GM18870 (cell line): ENCODE measurements at regions not wholly inside any gene's neighbourhood (a gene's known extent, or its start where the extent isn't known, plus 50 kb on each side); places are given as distances from the start of the nearest gene placed in this dataset.

Experiments used
- ATAC-seq: cut with Tn5 transposase; IDR thresholded peaks from one replicate; pipeline ENCODE4 v1.9.1; 2021; ENCODE audit warnings: moderate library complexity; ENCODE audit not compliant: unreplicated experiment

DNA sequence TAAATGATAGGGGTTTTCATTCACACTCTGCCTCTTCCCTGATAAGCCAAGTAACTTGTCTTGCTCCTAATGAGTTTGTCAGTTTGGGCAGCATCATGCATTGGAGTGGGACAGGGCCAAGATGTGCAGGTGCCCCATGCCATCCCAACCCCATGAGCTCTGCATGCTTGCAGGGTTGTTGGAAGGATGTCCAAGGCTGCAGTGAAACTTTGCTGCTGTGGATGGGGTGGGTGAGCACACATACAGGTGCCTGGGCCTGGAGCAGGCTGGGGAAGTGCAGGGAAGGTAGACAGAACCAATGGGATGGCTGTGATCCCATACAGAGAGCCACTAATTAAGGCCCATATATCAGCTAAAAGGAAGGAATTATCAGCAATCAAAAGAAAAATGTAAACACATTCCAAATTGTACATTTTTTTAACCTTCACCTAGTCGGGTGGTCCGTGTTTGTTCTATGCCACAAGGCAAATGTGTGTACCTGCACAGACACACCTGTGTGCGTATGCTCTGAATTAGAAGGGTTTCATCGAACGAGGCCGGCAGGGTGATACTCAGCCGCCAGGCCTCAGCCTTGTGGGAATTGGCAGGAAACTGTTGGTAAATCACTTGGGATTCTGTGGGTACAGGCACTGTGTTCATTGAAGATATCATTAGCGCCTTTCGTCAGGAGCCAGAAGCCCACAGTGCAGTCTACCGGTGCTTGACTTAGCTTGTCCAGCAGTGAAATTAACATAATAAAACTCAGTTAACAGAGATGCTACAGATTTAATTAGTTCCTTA lies 342.9 kb downstream of the MYCN start:
- ATAC-seq, result no peak

GRCh38 chr2:16282511-16282910 lies 342.2 kb downstream of the MYCN start:
- ATAC-seq, result no peak

- ATAC-seq, result no peak
Observed at GRCh38 chr2:16281451-16282335, 341.3 kb downstream of the MYCN start.

DNA sequence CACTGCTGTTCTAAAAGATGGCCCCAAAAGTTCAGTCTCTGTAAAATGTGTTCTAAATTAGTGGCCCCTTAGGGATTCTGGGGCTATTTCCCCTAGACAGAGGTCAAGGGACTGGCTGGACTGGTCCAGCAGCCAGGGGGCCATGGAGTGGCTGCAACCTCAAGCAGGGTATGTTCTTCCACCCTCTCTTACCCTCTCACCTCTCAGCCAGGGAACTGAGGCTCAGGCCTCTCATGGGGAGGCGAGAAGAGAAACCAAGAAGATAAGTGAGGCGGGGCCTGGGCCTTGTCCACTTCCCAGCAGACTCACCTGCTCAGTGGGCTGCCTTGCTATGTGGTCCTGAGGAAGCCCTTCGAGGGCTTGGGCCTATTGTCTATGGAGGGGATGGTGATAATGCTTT lies 339.7 kb downstream of the MYCN start:
- no peak for ATAC-seq

GRCh38 chr2:16279641-16280040 lies 339.3 kb downstream of the MYCN start:
- no peak for ATAC-seq

- no peak for ATAC-seq
Observed at GRCh38 chr2:16279201-16279570, 338.8 kb downstream of the MYCN start.

GRCh38 chr2:16278421-16279200 lies 338.3 kb downstream of the MYCN start:
- no peak for ATAC-seq

DNA sequence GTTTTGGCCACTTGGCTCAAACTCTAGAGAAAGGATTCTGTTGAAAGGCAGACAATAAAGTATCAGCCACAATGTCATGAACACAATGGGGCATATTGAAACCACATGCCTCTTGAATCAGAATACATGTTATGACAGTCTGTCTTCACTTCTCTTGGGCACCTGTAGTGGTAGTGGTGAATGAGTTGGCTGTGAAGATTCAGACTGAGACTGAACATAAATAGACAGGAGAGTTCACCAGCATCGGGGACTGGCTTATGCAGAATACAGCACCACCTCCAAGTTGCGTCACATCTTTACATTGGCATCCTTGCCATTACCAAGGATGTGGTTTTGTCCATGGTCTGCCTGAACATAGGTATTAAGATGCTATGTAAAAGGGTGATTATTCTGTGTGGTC lies 336.8 kb downstream of the MYCN start:
- no peak for ATAC-seq

- ATAC-seq, result no peak
Observed at GRCh38 chr2:16275661-16276060, 335.3 kb downstream of the MYCN start.

DNA sequence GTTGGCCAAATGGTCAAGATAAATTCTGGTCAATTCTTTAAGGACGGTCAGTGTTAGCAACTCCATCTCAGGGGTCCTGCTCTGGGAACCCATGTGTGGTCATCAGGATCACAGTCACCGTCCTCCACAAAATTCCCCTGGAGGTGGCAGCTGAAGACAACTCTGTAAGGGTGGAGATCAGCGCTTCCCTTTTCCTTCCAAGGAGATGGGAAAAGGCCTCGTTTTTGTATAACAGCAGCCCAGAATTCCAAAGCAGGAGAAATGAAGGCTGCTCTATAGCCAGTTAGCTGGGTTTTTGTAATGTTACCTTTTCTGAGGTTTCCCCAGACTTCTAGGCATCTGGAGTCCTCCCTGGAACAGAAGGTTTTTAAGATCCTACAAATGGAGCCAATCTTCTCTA lies 334.8 kb downstream of the MYCN start:
- ATAC-seq, result no peak

- no peak for ATAC-seq
Observed at GRCh38 chr2:16273111-16273510, 332.8 kb downstream of the MYCN start.

DNA sequence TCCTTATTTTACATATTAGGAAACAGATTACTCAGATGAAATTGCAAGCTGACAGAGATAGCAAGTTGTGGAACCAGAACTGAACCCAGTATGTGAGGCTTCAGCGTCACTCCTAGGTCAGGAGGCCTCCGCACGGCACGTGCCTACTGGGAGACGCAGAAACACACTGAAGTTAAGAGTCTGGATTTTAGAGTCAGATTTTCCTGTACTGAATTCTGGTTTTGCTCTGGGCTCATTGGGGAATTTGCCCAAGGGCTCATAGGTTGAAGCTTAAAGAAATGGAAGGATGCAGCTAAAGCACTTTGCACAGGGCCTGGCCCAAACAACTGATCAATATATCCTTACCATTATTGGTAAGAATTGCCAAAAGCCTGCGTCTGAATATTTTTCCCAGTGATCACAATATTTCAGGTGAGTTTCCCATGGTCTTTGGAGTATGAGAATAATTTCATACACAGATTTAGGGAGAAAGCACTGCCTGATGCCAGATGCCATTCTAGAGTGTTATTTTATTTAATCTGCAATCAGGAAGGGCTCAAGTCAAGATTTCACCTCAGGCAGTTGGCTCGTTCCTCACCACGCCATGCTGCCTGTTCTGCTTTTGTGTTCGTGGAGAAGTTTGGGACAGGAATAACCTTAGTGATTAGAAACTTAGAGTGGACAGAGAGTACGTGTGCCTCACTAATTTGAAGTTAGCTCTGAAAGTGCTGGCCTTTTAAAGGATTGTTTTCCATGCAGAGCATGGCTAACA lies 331.9 kb downstream of the MYCN start:
- ATAC-seq, result no peak

DNA sequence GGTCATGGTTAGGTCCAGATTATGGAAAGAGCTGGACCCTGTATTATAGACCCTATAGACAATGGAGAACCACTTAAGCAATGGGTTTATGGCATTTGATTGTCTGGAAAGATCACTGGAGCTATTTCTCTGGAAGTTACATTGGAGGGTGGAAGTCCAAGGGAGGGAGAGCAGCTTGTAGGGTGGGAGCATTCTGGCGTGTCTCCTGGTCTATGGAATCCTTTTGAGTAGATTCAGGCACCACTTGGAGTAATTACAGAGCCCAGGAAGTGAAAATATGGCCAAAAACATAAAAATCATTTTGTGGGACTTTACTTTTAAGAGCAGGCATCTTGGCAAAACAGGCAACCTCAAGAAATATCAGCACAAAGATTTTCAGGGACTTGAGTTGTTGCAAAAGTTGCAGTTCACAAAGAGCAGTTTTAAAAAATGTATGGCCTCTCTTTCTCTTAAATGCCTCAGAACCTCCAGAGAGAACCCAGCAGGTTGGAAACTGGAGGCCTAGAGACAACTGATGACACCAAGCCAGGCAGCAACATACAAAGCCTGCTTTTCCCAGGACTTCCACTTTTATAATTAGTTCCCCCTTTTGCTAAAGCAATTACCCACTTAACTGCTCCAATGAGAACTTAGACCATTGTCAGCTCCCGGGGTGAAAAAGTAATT lies 331.0 kb downstream of the MYCN start:
- no peak for ATAC-seq

GRCh38 chr2:16270441-16270840 lies 330.1 kb downstream of the MYCN start:
- ATAC-seq, result no peak

DNA sequence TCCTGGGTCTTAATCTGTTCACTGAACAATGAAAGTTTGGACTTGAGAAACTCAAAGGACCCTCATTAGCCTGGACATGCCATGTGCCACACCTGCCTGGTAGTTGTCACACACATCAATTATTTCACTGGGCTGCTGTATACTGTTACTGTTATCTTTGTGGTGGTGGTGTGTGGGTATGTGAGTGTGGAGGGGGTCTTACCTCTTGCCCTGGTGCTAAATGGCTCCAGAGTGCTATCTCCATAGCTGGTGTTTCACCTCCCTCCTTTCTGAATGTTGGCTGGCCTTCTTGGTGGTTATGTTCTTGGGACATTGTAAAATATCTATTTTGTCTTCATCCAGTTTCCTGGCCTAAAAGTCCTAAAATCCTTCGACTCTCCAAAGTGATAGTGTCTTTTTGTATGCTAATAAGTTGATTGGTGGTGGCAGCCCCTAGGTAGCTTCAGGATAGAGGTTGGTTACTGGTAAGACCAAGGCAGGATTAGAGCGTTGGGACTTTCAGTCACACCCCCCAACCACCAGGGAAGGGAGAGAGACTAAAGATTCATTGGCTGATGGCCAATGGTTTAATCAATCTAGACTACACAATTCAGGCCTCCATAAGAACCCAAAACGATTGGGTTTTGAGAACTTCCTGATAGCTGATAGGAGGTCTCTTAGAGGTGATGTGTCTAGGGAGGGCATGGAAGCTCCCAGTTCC lies 328.1 kb downstream of the MYCN start:
- no peak for ATAC-seq

DNA sequence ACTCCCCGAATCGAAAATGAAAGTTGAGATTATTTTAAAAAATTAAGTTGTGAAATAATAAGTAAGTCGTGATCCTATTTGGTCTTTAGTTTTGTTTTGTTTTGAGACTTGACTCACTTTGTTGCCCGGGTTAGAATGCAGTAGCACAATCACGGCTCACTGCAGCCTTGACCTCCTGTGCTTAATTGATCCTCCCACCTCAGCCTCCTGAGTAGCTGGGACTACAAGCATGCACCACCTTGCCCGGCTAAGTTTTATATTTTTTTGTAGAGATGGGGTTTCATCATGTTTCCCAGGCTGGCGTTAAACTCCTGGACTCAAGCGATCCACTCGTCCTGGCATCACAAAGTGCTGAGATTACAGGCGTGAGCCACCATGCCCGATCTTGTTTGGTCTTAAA lies 326.2 kb downstream of the MYCN start:
- no peak for ATAC-seq

- no peak for ATAC-seq
Observed at GRCh38 chr2:16264931-16265540, 324.7 kb downstream of the MYCN start.

GRCh38 chr2:16264491-16264890 lies 324.1 kb downstream of the MYCN start:
- ATAC-seq, result no peak

DNA sequence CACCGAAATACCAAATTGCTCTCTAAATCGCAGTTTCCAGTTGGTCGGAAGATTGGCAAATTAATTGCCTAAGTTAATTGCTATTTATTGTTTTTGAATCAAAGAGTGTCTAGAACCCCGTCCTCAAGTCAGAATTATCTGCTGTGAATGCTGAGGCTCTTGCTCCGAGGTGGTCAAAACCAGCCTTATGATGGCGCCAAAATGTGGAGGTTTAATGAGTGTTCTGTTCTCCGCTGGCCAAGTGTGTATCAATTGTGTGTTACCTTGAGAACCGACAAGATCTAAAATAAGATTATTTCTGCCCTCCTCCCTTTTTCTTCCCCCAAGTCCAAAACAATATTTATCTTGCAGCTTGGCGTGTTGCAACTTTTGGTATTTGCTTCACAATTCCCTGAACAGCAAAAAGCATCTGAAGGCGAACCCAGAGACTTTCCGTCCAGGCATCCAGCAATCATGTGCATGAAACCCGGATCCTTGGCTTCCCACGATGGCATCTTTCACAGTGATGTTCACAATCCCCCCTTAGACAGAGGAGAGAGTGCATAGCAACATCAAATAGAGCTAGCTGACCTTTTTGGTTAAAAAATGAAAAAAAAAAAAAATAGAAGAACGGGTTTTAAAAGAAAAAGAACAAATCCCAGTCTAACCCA lies 323.0 kb downstream of the MYCN start:
- no peak for ATAC-seq
